Neural cell (in vitro differentiated cells): ENCODE measurements at regions not wholly inside any gene's neighbourhood (a gene's known extent, or its start where the extent isn't known, plus 50 kb on each side); places are given as distances from the start of the nearest gene placed in this dataset.
"Not testable (repeated sequence)": the region's sequence is repeated elsewhere in the genome, so short reads cannot be mapped to it uniquely, and the experiment has no call there.

Source experiments
- CTCF ChIP-seq: fragments of 450-650 bp; IDR thresholded peaks from 2 replicates; pipeline ENCODE4 v1.5.1; 2014; ENCODE audit warnings: antibody characterized with exemption, mild to moderate bottlenecking, moderate library complexity; ENCODE audit not compliant: poor library complexity, severe bottlenecking
- EP300 ChIP-seq: fragments of 450-650 bp; conservative IDR thresholded peaks from 2 replicates; pipeline ENCODE4 v1.6.1; 2014; ENCODE audit warnings: antibody characterized with exemption, mild to moderate bottlenecking, moderate library complexity; ENCODE audit not compliant: poor library complexity, severe bottlenecking
- EZH2 ChIP-seq: fragments of 200-600, 300-800 bp; shearing (Covaris generic), sonication (generic); IDR thresholded peaks from 2 replicates; pipeline ENCODE4 v1.6.1; 2014; ENCODE audit warnings: antibody characterized with exemption, low read length, borderline replicate concordance, mild to moderate bottlenecking; ENCODE audit not compliant: insufficient read depth, poor library complexity, severe bottlenecking
- MXI1 ChIP-seq: fragments of 450-650 bp; conservative IDR thresholded peaks from 2 replicates; pipeline ENCODE4 v1.6.1; 2014; ENCODE audit warnings: antibody characterized with exemption, mild to moderate bottlenecking; ENCODE audit not compliant: poor library complexity, severe bottlenecking
- POLR2AphosphoS5 ChIP-seq: IDR thresholded peaks from 2 replicates; pipeline ENCODE4 v1.6.1; 2012
- RAD21 ChIP-seq: fragments of 450-650 bp; conservative IDR thresholded peaks from 2 replicates; pipeline ENCODE4 v1.6.1; 2014; ENCODE audit warnings: antibody characterized with exemption, mild to moderate bottlenecking, moderate library complexity
- REST ChIP-seq: IDR thresholded peaks from 2 replicates; pipeline ENCODE4 v1.6.1; 2012; ENCODE audit warnings: borderline replicate concordance
- SMC3 ChIP-seq: fragments of 450-650 bp; conservative IDR thresholded peaks from 2 replicates; pipeline ENCODE4 v1.6.1; 2014; ENCODE audit warnings: antibody characterized with exemption, mild to moderate bottlenecking, moderate library complexity; ENCODE audit not compliant: poor library complexity
- TAF1 ChIP-seq: IDR thresholded peaks from 2 replicates; pipeline ENCODE4 v1.6.1; 2012; ENCODE audit warnings: low read depth

GRCh38 chr1:96224229-96224628 lies 497.4 kb upstream of the PTBP2 start:
- not testable (repeated sequence) for TF ChIP-seq SMC3, CTCF, POLR2AphosphoS5, TAF1, EZH2, RAD21, REST, EP300, MXI1
